GM12878 (cell line): ENCODE measurements at regions not wholly inside any gene's neighbourhood (a gene's known extent, or its start where the extent isn't known, plus 50 kb on each side); places are given as distances from the start of the nearest gene placed in this dataset.

ENCODE experiments used
- ATAC-seq: fragments of 200-7000 bp; cut with Tn5 transposase; 3 replicates; pipeline ENCODE4 v1.9.1; 2020; ENCODE audit warnings: mild to moderate bottlenecking, moderate library complexity
- BruUV-seq: library from RNA; stranded (reverse); fragments of 400-500 nt; replicated peaks from 2 replicates; lab custom pipeline; 2021; lab: Mats Ljungman, UMichigan
- CTCF ChIA-PET: fragments of 300-600 bp; sonication (Branson Sonifier 250); formaldehyde crosslinking; extraction: SDS; loops from one replicate; lab custom pipeline; 2021; ENCODE audit warnings: inconsistent platforms; lab: Yijun Ruan, JAX
- POLR2A ChIA-PET: fragments of 350-600 bp; formaldehyde crosslinking; extraction: SDS; loops from one replicate; lab custom pipeline; 2021; ENCODE audit warnings: inconsistent platforms; lab: Charles Lee
- RAD21 ChIA-PET: fragments of 300-600 bp; sonication (Branson Sonifier 250); formaldehyde crosslinking; loops from one replicate; lab custom pipeline; 2023; ENCODE audit warnings: antibody characterized with exemption; ENCODE audit not compliant: unreplicated experiment; lab: Charles Lee
- SMC1A ChIA-PET: fragments of 300-600 bp; sonication (Branson Sonifier 250); formaldehyde crosslinking; loops from one replicate; lab custom pipeline; 2023; ENCODE audit not compliant: unreplicated experiment, uncharacterized antibody; lab: Charles Lee
- DNase-seq: peaks from one replicate; pipeline ENCODE4 v3.0.0-alpha.2; 2011; ENCODE audit warnings: low read depth, low spot score
- FAIRE-seq: peaks from 3 replicates; lab custom pipeline; 2011; peaks lifted over from hg19 to GRCh38; lab: Jason Lieb, UNC
- H2AFZ ChIP-seq: 2 replicates; pipeline ENCODE4 v1.6.0; 2011; ENCODE audit warnings: low read depth, low read length, control low read depth; ENCODE audit not compliant: control insufficient read depth
- H3K27ac ChIP-seq: 2 replicates; pipeline ENCODE4 v1.5.1; 2011; ENCODE audit warnings: control low read depth; ENCODE audit not compliant: control insufficient read depth, insufficient read depth
- H3K27me3 ChIP-seq, 2 experiments: replicated peaks in 1 of 2; 2 replicates each; pipeline versions ENCODE4 v1.6.0 to v1.6.1; 2011; ENCODE audit warnings: low read length in 1 of 2; ENCODE audit not compliant: control insufficient read depth in 2 of 2, insufficient read depth in 2 of 2
- H3K36me3 ChIP-seq, 2 experiments: 2 replicates each; pipeline ENCODE4 v1.5.1; 2011; ENCODE audit warnings: low read length in 1 of 2; ENCODE audit not compliant: control insufficient read depth in 2 of 2, insufficient read depth in 2 of 2
- H3K4me1 ChIP-seq: 2 replicates; pipeline ENCODE4 v1.6.1; 2011; ENCODE audit warnings: mild to moderate bottlenecking, low read length, moderate library complexity, mixed read lengths; ENCODE audit not compliant: control insufficient read depth, insufficient read depth
- H3K4me2 ChIP-seq: 2 replicates; pipeline ENCODE4 v1.6.0; 2011; ENCODE audit warnings: control low read depth; ENCODE audit not compliant: control insufficient read depth, insufficient read depth
- H3K4me3 ChIP-seq: fragments of 200-600 bp; sonication (generic); 2 replicates; pipeline ENCODE4 v1.5.1; 2016
- H3K79me2 ChIP-seq: 2 replicates; pipeline ENCODE4 v1.6.0; 2011; ENCODE audit warnings: low read length; ENCODE audit not compliant: control insufficient read depth, insufficient read depth
- H3K9ac ChIP-seq: 2 replicates; pipeline ENCODE4 v1.8.0; 2011; ENCODE audit warnings: low read length, control low read depth, mixed read lengths; ENCODE audit not compliant: control insufficient read depth, insufficient read depth
- H3K9me3 ChIP-seq: replicated peaks from 3 replicates; pipeline ENCODE4 v1.5.1; 2011; ENCODE audit warnings: mild to moderate bottlenecking, low read length; ENCODE audit not compliant: control insufficient read depth, insufficient read depth
- H4K20me1 ChIP-seq: 2 replicates; pipeline ENCODE4 v1.6.0; 2011; ENCODE audit not compliant: control insufficient read depth, insufficient read depth
- ATF7 ChIP-seq: fragments of 450-650 bp; IDR thresholded peaks from 2 replicates; pipeline ENCODE4 v1.6.1; 2016; ENCODE audit warnings: low read depth, mild to moderate bottlenecking
- HDAC2 ChIP-seq: fragments of 200-600 bp; sonication (generic); IDR thresholded peaks from 2 replicates; pipeline ENCODE4 v1.6.1; 2017
- IKZF1 ChIP-seq: fragments of 450-650 bp; conservative IDR thresholded peaks from 2 replicates; pipeline ENCODE4 v1.6.1; 2017; ENCODE audit warnings: antibody characterized with exemption, mild to moderate bottlenecking
- JUND ChIP-seq: IDR thresholded peaks from 2 replicates; pipeline ENCODE4 v1.6.1; 2012; ENCODE audit warnings: low read depth, mild to moderate bottlenecking, low read length, improper control_type of control experiment, moderate library complexity
- MEF2A ChIP-seq: IDR thresholded peaks from 2 replicates; pipeline ENCODE4 v1.6.1; 2011; ENCODE audit warnings: low read depth, mild to moderate bottlenecking, low read length, moderate library complexity; ENCODE audit not compliant: insufficient read depth
- MTA3 ChIP-seq: IDR thresholded peaks from 2 replicates; pipeline ENCODE4 v1.6.1; 2012; ENCODE audit warnings: low read length, inconsistent platforms, borderline replicate concordance
- MXI1 ChIP-seq: fragments of 150-350 bp; IDR thresholded peaks from 2 replicates; pipeline ENCODE4 v1.6.1; 2011; ENCODE audit warnings: low read depth, mild to moderate bottlenecking, inconsistent platforms, low read length, improper control_type of control experiment
- NFYA ChIP-seq: IDR thresholded peaks from 2 replicates; pipeline ENCODE4 v1.6.1; 2011; ENCODE audit warnings: low read depth, mild to moderate bottlenecking, low read length, improper control_type of control experiment, borderline replicate concordance
- NFYB ChIP-seq: IDR thresholded peaks from 2 replicates; pipeline ENCODE4 v1.6.1; 2011; ENCODE audit warnings: low read depth, mild to moderate bottlenecking, low read length, improper control_type of control experiment, moderate library complexity; ENCODE audit not compliant: insufficient read depth
- POU2F2 ChIP-seq: IDR thresholded peaks from 3 replicates; pipeline ENCODE4 v1.6.1; 2011; ENCODE audit warnings: low read depth, mild to moderate bottlenecking, low read length, borderline replicate concordance
- SMARCA5 ChIP-seq: fragments of 450-650 bp; IDR thresholded peaks from 2 replicates; pipeline ENCODE4 v1.6.1; 2017; ENCODE audit warnings: mild to moderate bottlenecking
- SRF ChIP-seq, 2 experiments: IDR thresholded peaks; 2 replicates each; pipeline ENCODE4 v1.6.1; 2011; ENCODE audit warnings: low read depth in 2 of 2, low read length in 2 of 2, mild to moderate bottlenecking in 1 of 2, moderate library complexity in 1 of 2
- ZNF622 ChIP-seq: fragments of 450-650 bp; IDR thresholded peaks from 2 replicates; pipeline ENCODE4 v1.6.1; 2017; ENCODE audit warnings: mild to moderate bottlenecking, inconsistent platforms
- ZSCAN29 ChIP-seq: fragments of 450-650 bp; IDR thresholded peaks from 2 replicates; pipeline ENCODE4 v1.6.1; 2017; ENCODE audit warnings: mild to moderate bottlenecking, moderate library complexity
- WGBS: methylation state at CpG from one replicate; pipeline ENCODE4 v1.1.6; 2016; ENCODE audit warnings: low lambda C conversion rate; ENCODE audit not compliant: insufficient replicate concordance, insufficient coverage; ENCODE audit errors: missing lambda C conversion rate; 5-methylcytosine and 5-hydroxymethylcytosine counted together
- in situ Hi-C: fragments of 300-500 bp; cut with MboI; formaldehyde crosslinking; loops from 9 replicates; pipeline ENCODE4 v1.14.3; 2018; ENCODE audit warnings: mixed read lengths
- intact Hi-C: fragments of 100-400 bp; cut with micrococcal nuclease; formaldehyde crosslinking; loops from one replicate; pipeline ENCODE4 v1.14.2; 2022; ENCODE audit not compliant: unreplicated experiment
- TF ChIP-seq, protein P1 (sequence below): fragments of 450-650 bp; IDR thresholded peaks from 2 replicates; pipeline ENCODE4 v1.6.1; 2017; ENCODE audit warnings: mild to moderate bottlenecking, moderate library complexity
- TF ChIP-seq, protein P2 (sequence below): fragments of 450-650 bp; formaldehyde crosslinking; IDR thresholded peaks from 2 replicates; pipeline ENCODE4 v1.5.0; 2022; ENCODE audit warnings: mild to moderate bottlenecking, missing genetic modification characterization
- TF ChIP-seq, protein P3 (sequence below): IDR thresholded peaks from 2 replicates; pipeline ENCODE4 v1.6.1; 2011; ENCODE audit warnings: low read depth, mild to moderate bottlenecking, low read length, moderate library complexity, borderline replicate concordance; ENCODE audit errors: extremely low read depth

DNA sequence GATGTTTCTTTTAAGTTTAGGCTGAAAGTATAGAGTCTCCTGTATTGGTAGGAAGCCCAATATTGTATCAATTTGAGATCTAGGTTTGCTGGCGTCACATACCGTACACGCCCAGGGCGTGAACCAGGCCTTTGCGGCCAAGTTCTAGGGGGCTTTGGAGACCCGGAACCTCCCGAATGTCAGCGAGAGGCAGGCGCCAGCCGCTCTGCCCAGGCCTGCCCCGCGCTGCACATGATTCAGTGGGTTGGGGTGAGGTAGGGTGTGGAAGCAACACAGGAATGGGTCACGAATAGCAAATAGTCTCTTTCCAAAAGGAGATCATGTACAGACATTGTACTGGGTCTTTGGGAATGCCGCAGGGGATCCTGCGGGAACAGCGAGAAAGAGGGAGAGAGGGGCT is 195.7 kb upstream of the FAT1 start:
- POLR2A ChIA-PET: no interaction called here

More for the DNA sequence above, 195.7 kb upstream of the FAT1 start:
- 56% methylated on average over 16 of the region's 16 CpGs for WGBS
- no peak for DNase-seq
- no peaks in the 10 kb centered on the region for H3K9me3 ChIP-seq
- H3K36me3 ChIP-seq: no peaks in the 10 kb centered on the region
- no peak overlapping the region for H3K9ac ChIP-seq
- FAIRE-seq: no peak
- intact Hi-C loops: no loop called here
- no TSS peak for BruUV-seq
- H3K79me2 ChIP-seq: no peaks in the 10 kb centered on the region
- no peaks in the 10 kb centered on the region for H3K4me1 ChIP-seq
- ChIA-PET RAD21 (no interaction called here), SMC1A (no interaction called here), CTCF (no interaction called here)
- no peaks in the 10 kb centered on the region for H3K27me3 ChIP-seq
- no peak for ATAC-seq
- no peaks in the 10 kb centered on the region for H4K20me1 ChIP-seq
- no peak overlapping the region for H3K4me2 ChIP-seq
- no peak overlapping the region for H2AFZ ChIP-seq
- H3K4me3 ChIP-seq: no peak overlapping the region
- H3K27ac ChIP-seq: no peak overlapping the region
- in situ Hi-C loops: no loop called here
- TF ChIP-seq JUND (no peak), ZNF622 (no peak), ATF7 (no peak), MXI1 (no peak), MEF2A (no peak), NFYB (no peak), NFYA (no peak), POU2F2 (no peak), SMARCA5 (no peak), IKZF1 (no peak), SRF (IDR thresholded peaks at IDR 0.05; ENCODE audit: low read depth in 2 of 2, low read length in 2 of 2) (no peak), HDAC2 (no peak), ZSCAN29 (no peak), MTA3 (no peak)
- TF ChIP-seq, protein P1, sequence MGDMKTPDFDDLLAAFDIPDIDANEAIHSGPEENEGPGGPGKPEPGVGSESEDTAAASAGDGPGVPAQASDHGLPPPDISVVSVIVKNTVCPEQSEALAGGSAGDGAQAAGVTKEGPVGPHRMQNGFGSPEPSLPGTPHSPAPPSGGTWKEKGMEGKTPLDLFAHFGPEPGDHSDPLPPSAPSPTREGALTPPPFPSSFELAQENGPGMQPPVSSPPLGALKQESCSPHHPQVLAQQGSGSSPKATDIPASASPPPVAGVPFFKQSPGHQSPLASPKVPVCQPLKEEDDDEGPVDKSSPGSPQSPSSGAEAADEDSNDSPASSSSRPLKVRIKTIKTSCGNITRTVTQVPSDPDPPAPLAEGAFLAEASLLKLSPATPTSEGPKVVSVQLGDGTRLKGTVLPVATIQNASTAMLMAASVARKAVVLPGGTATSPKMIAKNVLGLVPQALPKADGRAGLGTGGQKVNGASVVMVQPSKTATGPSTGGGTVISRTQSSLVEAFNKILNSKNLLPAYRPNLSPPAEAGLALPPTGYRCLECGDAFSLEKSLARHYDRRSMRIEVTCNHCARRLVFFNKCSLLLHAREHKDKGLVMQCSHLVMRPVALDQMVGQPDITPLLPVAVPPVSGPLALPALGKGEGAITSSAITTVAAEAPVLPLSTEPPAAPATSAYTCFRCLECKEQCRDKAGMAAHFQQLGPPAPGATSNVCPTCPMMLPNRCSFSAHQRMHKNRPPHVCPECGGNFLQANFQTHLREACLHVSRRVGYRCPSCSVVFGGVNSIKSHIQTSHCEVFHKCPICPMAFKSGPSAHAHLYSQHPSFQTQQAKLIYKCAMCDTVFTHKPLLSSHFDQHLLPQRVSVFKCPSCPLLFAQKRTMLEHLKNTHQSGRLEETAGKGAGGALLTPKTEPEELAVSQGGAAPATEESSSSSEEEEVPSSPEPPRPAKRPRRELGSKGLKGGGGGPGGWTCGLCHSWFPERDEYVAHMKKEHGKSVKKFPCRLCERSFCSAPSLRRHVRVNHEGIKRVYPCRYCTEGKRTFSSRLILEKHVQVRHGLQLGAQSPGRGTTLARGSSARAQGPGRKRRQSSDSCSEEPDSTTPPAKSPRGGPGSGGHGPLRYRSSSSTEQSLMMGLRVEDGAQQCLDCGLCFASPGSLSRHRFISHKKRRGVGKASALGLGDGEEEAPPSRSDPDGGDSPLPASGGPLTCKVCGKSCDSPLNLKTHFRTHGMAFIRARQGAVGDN: no peak
- TF ChIP-seq, protein P2, sequence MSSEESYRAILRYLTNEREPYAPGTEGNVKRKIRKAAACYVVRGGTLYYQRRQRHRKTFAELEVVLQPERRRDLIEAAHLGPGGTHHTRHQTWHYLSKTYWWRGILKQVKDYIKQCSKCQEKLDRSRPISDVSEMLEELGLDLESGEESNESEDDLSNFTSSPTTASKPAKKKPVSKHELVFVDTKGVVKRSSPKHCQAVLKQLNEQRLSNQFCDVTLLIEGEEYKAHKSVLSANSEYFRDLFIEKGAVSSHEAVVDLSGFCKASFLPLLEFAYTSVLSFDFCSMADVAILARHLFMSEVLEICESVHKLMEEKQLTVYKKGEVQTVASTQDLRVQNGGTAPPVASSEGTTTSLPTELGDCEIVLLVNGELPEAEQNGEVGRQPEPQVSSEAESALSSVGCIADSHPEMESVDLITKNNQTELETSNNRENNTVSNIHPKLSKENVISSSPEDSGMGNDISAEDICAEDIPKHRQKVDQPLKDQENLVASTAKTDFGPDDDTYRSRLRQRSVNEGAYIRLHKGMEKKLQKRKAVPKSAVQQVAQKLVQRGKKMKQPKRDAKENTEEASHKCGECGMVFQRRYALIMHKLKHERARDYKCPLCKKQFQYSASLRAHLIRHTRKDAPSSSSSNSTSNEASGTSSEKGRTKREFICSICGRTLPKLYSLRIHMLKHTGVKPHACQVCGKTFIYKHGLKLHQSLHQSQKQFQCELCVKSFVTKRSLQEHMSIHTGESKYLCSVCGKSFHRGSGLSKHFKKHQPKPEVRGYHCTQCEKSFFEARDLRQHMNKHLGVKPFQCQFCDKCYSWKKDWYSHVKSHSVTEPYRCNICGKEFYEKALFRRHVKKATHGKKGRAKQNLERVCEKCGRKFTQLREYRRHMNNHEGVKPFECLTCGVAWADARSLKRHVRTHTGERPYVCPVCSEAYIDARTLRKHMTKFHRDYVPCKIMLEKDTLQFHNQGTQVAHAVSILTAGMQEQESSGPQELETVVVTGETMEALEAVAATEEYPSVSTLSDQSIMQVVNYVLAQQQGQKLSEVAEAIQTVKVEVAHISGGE (CRISPR knock-in tag): no peak
- TF ChIP-seq, protein P3, sequence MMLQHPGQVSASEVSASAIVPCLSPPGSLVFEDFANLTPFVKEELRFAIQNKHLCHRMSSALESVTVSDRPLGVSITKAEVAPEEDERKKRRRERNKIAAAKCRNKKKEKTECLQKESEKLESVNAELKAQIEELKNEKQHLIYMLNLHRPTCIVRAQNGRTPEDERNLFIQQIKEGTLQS: no peak
